Psoas muscle (tissue), 7 donors: ENCODE measurements at regions not wholly inside any gene's neighbourhood (a gene's known extent, or its start where the extent isn't known, plus 50 kb on each side); places are given as distances from the start of the nearest gene placed in this dataset.
"Not testable (repeated sequence)": the region's sequence is repeated elsewhere in the genome, so short reads cannot be mapped to it uniquely, and the experiment has no call there.

Experiments used
- ATAC-seq, 4 donors: fragments of 200-7000 bp; cut with Tn5 transposase; one replicate each; pipeline ENCODE4 v1.9.1; 2020; ENCODE audit warnings: moderate library complexity in 3 of 4, mild to moderate bottlenecking in 2 of 4
- DNase-seq, 2 donors: peaks; one replicate each; pipeline ENCODE4 v3.0.0-alpha.2; 2020
- H3K27ac ChIP-seq: fragments of 200-600 bp; one replicate; pipeline ENCODE4 v1.8.0; 2022
- H3K27me3 ChIP-seq, 3 donors: fragments of 200-600 bp in 1 of 3; one replicate each; pipeline versions ENCODE4 v1.6.1 to v1.8.0; 2013 to 2022; ENCODE audit warnings: low read length in 2 of 3, mild to moderate bottlenecking in 2 of 3, moderate library complexity in 1 of 3; ENCODE audit not compliant: insufficient read depth in 3 of 3
- H3K36me3 ChIP-seq, 2 donors: fragments of 200-600 bp in 1 of 2; one replicate each; pipeline versions ENCODE4 v1.6.1 to v1.8.0; 2013 to 2022; ENCODE audit warnings: low read depth in 1 of 2, mild to moderate bottlenecking in 1 of 2, moderate library complexity in 1 of 2; ENCODE audit not compliant: insufficient read depth in 1 of 2
- H3K4me1 ChIP-seq: fragments of 200-600 bp; one replicate; pipeline ENCODE4 v1.8.0; 2022
- H3K4me3 ChIP-seq: fragments of 200-600 bp; one replicate; pipeline ENCODE4 v1.8.0; 2022; ENCODE audit warnings: mild to moderate bottlenecking
- H3K9me3 ChIP-seq: fragments of 200-600 bp; one replicate; pipeline ENCODE4 v1.8.0; 2022
- WGBS, 3 donors: extraction: QIAGEN DNeasy Blood & Tissue Kit; methylation state at CpG; one replicate each; pipeline versions ENCODE4 v1.1.6 to v1.1.7; 2013; 5-methylcytosine and 5-hydroxymethylcytosine counted together
- intact Hi-C, 2 donors: fragments of 100-400 bp; cut with DNase I; formaldehyde crosslinking; loops; one replicate each; pipeline versions ENCODE4 v1.11.0 to v1.14.2; 2022
- TF ChIP-seq, protein P1 (sequence below): fragments of 200-600 bp; IDR thresholded peaks from one replicate; pipeline ENCODE4 v1.8.0; 2022; ENCODE audit warnings: antibody characterized with exemption
- donor health status: healthy with polysubstance abuse.
- donor health status: DM: no; HTN: no; CAD: no; lungs with moderate emphysema.
- donor health status: Bipolar disorder and iron deficiency.
- donor health status: healthy.
- donor health status: DM: yes; HTN: yes; CAD: no.
- donor health status: DM: no; HTN: no; CAD: no.
- donor health status: DM: yes; HTN: yes; CAD: no.

DNA sequence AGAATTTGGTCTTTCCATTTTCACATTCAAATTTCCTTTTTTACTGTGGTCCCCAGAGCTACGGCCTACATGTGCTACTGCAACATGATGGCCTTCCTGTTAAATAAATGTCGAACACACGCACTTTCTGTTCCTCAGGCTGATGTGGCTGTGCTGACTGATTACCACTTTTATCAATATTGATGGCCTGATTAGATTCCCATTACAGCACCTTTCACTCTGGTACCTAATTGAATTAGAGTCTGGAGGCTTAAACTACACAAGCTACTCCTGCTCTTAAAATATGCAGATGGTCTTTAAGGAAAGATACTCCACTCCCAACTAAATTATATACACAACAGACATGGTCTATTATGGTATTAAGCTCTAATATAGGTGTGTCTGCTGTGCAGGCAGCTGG is 301.6 kb downstream of the FRK start:
- Histone ChIP-seq H3K4me3 (no peak overlapping the region), H3K27ac (no peak overlapping the region), H3K36me3 (no peaks in the 10 kb centered on the region), H3K9me3 (peaks cover 8% of the 10 kb centered on the region), H3K27me3 (no peaks in the 10 kb centered on the region), H3K4me1 (no peaks in the 10 kb centered on the region)
- DNase-seq = no peak
- no peak for ATAC-seq
- intact Hi-C loops = no loop called here
- WGBS, 3 donors = 91 to 95% (median 92%) methylated on average over 3 of the region's 3 CpGs
- TF ChIP-seq, protein P1, sequence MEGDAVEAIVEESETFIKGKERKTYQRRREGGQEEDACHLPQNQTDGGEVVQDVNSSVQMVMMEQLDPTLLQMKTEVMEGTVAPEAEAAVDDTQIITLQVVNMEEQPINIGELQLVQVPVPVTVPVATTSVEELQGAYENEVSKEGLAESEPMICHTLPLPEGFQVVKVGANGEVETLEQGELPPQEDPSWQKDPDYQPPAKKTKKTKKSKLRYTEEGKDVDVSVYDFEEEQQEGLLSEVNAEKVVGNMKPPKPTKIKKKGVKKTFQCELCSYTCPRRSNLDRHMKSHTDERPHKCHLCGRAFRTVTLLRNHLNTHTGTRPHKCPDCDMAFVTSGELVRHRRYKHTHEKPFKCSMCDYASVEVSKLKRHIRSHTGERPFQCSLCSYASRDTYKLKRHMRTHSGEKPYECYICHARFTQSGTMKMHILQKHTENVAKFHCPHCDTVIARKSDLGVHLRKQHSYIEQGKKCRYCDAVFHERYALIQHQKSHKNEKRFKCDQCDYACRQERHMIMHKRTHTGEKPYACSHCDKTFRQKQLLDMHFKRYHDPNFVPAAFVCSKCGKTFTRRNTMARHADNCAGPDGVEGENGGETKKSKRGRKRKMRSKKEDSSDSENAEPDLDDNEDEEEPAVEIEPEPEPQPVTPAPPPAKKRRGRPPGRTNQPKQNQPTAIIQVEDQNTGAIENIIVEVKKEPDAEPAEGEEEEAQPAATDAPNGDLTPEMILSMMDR = no peak

DNA sequence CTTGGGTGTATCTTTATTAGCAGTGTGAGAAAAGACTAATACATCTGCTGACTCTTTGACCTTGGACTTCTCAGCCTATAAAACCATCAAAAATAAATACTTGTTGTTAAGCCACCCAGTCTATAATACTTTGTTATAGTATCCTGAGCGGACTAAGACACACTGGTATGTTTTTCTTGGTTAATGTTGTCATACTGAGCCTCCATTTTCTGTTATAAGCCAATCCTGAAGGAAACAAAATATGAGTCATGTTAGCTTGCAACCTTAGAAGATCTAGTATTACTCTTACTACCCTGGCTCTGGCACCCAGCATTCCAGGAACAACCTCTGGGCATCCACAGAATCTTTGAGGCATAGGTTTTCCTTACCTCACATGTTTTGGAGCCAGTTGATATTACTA is 307.2 kb downstream of the FRK start:
- ATAC-seq = no peak
- WGBS, 3 donors = 41 to 57% (median 43%) methylated on average over 1 of the region's 1 CpG
- intact Hi-C loops = no loop called here

DNA sequence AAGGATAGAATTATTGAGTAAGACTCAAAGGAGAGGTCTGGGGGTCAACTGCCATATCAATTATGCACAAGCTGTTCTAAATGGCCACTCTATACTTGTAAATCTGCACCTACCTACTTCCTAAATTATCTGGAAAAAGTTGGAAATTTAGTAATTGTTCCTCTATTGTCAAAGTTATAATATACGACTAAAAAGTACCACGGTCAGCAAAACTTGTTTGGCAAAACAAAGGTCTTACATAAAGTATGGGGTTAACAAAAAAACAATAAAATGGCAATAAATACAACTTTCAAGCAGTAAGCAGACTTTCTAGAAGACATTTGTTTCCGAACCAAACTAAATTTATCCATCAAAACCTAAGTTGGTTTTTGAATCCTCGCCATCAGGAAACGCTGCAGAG is 309.7 kb downstream of the FRK start:
- intact Hi-C loops = no loop called here
- H3K4me1 ChIP-seq = no peaks in the 10 kb centered on the region
- no peaks in the 10 kb centered on the region for H3K9me3 ChIP-seq
- no peak overlapping the region for H3K4me3 ChIP-seq
- no peak for DNase-seq
- H3K27ac ChIP-seq = no peak overlapping the region
- no peaks in the 10 kb centered on the region for H3K36me3 ChIP-seq
- no peak for ATAC-seq
- H3K27me3 ChIP-seq = no peaks in the 10 kb centered on the region
- TF ChIP-seq, protein P1 = no peak
- WGBS, 3 donors = 76 to 82% (median 82%) methylated on average over 5 of the region's 5 CpGs

More for the DNA sequence above, 307.2 kb downstream of the FRK start:
- TF ChIP-seq, protein P1 = no peak
- Histone ChIP-seq H3K36me3 (no peaks in the 10 kb centered on the region), H3K27me3 (no peaks in the 10 kb centered on the region), H3K4me1 (no peaks in the 10 kb centered on the region), H3K9me3 (no peaks in the 10 kb centered on the region), H3K27ac (no peak overlapping the region), H3K4me3 (no peak overlapping the region)
- no peak for DNase-seq

DNA sequence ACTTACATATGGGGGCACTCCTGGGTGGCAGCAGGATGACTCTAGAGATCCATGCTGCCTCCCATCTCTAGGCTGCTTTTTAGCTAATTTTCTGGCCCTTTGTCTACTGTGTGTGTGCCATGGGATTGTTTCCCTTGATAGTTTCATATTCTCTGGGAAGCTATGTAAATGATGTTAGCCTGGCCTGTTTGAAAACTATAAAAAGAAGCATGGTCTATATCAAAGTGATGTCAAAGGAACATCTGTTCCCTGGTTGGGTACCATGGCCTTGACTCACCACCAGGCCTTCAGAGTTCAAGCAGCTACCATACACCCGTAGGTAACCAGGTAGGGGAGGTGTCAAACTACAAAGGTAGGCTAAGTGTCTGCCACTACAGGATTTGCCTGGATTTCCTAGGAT is 310.4 kb downstream of the FRK start:
- Histone ChIP-seq H3K4me1 (no peaks in the 10 kb centered on the region), H3K9me3 (no peaks in the 10 kb centered on the region), H3K4me3 (no peak overlapping the region), H3K27ac (no peak overlapping the region), H3K36me3 (no peaks in the 10 kb centered on the region), H3K27me3 (no peaks in the 10 kb centered on the region)
- WGBS, 3 donors = 75 to 78% (median 75%) methylated on average over 1 of the region's 1 CpG
- intact Hi-C loops = no loop called here
- DNase-seq (no peak), ATAC-seq (no peak)
- TF ChIP-seq, protein P1 = no peak

DNA sequence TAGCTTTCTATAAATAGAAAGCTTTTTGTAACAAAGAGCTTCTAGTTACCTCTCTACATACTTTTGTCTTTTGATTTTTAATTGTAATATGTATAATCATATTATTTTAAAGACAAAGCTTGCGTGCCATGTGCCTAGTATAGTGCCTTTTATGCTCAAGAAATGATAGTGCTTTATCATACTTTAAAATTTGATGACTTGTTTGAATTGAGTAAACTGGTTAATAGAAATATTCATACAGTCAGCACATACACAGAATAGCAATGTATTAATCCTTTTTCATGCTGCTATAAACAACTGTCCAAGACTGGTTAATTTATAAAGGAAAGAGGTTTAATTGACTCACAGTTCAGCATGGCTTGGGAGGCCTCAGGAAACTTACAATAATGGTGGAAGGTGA is 313.0 kb downstream of the FRK start:
- intact Hi-C loops = no loop called here
- WGBS, 3 donors = 0 to 1% (median 0%) methylated on average over 1 of the region's 1 CpG

DNA sequence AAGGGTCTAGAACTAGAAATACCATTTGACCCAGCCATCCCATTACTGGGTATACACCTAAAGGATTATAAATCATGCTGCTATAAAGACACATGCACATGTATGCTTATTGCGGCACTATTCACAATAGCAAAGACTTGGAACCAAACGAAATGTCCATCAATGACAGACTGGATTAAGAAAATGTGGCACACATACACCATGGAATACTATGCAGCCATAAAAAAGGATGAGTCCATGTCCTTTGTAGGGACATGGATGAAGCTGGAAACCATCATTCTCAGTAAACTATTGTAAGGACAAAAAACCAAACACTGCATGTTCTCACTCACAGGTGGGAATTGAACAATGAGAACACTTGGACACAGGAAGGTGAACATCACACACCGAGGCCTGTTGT is 314.1 kb downstream of the FRK start:
- H3K4me3 ChIP-seq, H3K27ac ChIP-seq, intact Hi-C loops, H3K9me3 ChIP-seq, H3K4me1 ChIP-seq, ATAC-seq, H3K27me3 ChIP-seq, H3K36me3 ChIP-seq, DNase-seq: not testable (repeated sequence)
- 69 to 82% (median 79%) methylated on average over 3 of the region's 3 CpGs for WGBS, 3 donors

More for the DNA sequence above, 313.0 kb downstream of the FRK start:
- H3K4me3 ChIP-seq = no peak overlapping the region
- no peaks in the 10 kb centered on the region for H3K27me3 ChIP-seq
- H3K36me3 ChIP-seq = no peaks in the 10 kb centered on the region
- ATAC-seq = no peak
- H3K27ac ChIP-seq = no peak overlapping the region
- no peak for DNase-seq
- TF ChIP-seq, protein P1 = no peak
- no peaks in the 10 kb centered on the region for H3K4me1 ChIP-seq
- H3K9me3 ChIP-seq = no peaks in the 10 kb centered on the region
